SU-DHL-6 (cell line): ENCODE measurements at regions not wholly inside any gene's neighbourhood (a gene's known extent, or its start where the extent isn't known, plus 50 kb on each side); places are given as distances from the start of the nearest gene placed in this dataset.
"Not testable (repeated sequence)": the region's sequence is repeated elsewhere in the genome, so short reads cannot be mapped to it uniquely, and the experiment has no call there.

Experiments
- EZH2phosphoT487 ChIP-seq: fragments of 200-600 bp; sonication (generic), shearing (Covaris generic); conservative IDR thresholded peaks from 2 replicates; pipeline ENCODE4 v1.6.1; 2018; ENCODE audit warnings: mild to moderate bottlenecking, antibody characterized with exemption, low read length, moderate library complexity, mixed read lengths
- TF ChIP-seq, protein P1 (sequence below): fragments of 200-600 bp; sonication (generic); IDR thresholded peaks from one replicate; pipeline ENCODE4 v1.5.1; 2017; ENCODE audit warnings: antibody characterized with exemption, mild to moderate bottlenecking, low read length, moderate library complexity; ENCODE audit not compliant: insufficient read depth, poor library complexity, severe bottlenecking

DNA sequence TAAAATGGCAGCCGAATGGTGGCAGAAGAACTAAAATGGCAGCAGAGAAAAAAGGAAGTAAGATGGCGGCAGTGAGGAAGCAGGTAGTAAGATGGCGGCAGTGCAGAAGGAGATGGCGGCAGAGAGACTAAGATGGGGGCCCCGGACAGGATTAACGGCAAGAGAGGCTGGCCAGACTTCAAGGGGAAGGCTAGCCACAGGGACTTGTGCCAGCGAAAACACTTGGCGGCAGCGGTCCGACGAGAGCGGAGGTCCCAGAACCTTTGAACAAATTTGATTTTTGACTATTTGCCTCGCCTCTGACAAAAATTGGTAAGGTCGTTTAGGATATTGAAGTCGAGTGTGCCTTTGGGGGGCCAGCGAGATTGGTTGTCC, 639.4 kb upstream of the DPP6 start:
- TF ChIP-seq, protein P1, sequence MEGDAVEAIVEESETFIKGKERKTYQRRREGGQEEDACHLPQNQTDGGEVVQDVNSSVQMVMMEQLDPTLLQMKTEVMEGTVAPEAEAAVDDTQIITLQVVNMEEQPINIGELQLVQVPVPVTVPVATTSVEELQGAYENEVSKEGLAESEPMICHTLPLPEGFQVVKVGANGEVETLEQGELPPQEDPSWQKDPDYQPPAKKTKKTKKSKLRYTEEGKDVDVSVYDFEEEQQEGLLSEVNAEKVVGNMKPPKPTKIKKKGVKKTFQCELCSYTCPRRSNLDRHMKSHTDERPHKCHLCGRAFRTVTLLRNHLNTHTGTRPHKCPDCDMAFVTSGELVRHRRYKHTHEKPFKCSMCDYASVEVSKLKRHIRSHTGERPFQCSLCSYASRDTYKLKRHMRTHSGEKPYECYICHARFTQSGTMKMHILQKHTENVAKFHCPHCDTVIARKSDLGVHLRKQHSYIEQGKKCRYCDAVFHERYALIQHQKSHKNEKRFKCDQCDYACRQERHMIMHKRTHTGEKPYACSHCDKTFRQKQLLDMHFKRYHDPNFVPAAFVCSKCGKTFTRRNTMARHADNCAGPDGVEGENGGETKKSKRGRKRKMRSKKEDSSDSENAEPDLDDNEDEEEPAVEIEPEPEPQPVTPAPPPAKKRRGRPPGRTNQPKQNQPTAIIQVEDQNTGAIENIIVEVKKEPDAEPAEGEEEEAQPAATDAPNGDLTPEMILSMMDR: not testable (repeated sequence)
- not testable (repeated sequence) for TF ChIP-seq EZH2phosphoT487
